ENCODE measurements at regions not wholly inside any gene's neighbourhood (a gene's known extent, or its start where the extent isn't known, plus 50 kb on each side); places are given as distances from the start of the nearest gene placed in this dataset.

- TF ChIP-seq RCOR1 (IDR thresholded peaks at IDR 0.05; ENCODE audit: low read length) (no peak), REST (IDR thresholded peaks at IDR 0.05; ENCODE audit: low read depth, low read length) (no peak), GABPA (IDR thresholded peaks at IDR 0.05; ENCODE audit: low read depth) (no peak), EP300 (IDR thresholded peaks at IDR 0.05; ENCODE audit: borderline replicate concordance in 1 of 2, low read depth in 1 of 2, low read length in 1 of 2) (no peak), NRF1 (IDR thresholded peaks at IDR 0.05; ENCODE audit: low read depth, low read length) (no peak), RAD21 (IDR thresholded peaks at IDR 0.05; ENCODE audit: low read length) (no peak), IRF3 (IDR thresholded peaks at IDR 0.05; ENCODE audit: low read depth, low read length) (no peak)
- TF ChIP-seq, protein P1, sequence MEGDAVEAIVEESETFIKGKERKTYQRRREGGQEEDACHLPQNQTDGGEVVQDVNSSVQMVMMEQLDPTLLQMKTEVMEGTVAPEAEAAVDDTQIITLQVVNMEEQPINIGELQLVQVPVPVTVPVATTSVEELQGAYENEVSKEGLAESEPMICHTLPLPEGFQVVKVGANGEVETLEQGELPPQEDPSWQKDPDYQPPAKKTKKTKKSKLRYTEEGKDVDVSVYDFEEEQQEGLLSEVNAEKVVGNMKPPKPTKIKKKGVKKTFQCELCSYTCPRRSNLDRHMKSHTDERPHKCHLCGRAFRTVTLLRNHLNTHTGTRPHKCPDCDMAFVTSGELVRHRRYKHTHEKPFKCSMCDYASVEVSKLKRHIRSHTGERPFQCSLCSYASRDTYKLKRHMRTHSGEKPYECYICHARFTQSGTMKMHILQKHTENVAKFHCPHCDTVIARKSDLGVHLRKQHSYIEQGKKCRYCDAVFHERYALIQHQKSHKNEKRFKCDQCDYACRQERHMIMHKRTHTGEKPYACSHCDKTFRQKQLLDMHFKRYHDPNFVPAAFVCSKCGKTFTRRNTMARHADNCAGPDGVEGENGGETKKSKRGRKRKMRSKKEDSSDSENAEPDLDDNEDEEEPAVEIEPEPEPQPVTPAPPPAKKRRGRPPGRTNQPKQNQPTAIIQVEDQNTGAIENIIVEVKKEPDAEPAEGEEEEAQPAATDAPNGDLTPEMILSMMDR (IDR thresholded peaks at IDR 0.05) = no peak
- TF ChIP-seq, protein P2, sequence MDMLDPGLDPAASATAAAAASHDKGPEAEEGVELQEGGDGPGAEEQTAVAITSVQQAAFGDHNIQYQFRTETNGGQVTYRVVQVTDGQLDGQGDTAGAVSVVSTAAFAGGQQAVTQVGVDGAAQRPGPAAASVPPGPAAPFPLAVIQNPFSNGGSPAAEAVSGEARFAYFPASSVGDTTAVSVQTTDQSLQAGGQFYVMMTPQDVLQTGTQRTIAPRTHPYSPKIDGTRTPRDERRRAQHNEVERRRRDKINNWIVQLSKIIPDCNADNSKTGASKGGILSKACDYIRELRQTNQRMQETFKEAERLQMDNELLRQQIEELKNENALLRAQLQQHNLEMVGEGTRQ (IDR thresholded peaks at IDR 0.05; ENCODE audit: borderline replicate concordance, low read depth, low read length) = no peak
Measured at GRCh38 chr10:3469639-3470020, 297.0 kb upstream of the PITRM1 start.

All from SK-N-SH (cell line).